CD4-positive, alpha-beta T cell treated with Interleukin-6 at 100 ng/mL for 8 hours (primary cell): ENCODE measurements at regions not wholly inside any gene's neighbourhood (a gene's known extent, or its start where the extent isn't known, plus 50 kb on each side); places are given as distances from the start of the nearest gene placed in this dataset.

Experiments used
- DNase-seq: peaks from one replicate; pipeline ENCODE4 v3.0.0-alpha.2; 2020; ENCODE audit warnings: mixed read lengths, low spot score

DNA sequence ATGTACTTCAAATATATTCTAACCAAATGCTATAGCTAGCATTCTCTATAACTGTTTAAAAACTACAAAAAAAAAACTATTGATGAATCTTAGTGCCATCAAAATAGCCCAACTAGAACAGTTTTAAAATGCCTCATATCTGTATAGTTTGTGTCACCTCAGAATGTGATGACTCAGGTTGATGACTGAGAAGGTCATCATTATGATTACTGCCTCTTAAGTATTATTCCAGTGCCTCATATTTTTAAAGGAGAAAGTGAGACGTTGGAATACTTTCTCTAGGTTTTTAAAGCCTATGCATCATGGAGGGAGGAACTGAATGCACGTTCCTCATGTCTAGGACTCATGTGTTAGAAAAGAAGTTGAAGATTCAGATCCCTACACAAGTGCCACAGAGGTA lies 88.2 kb downstream of the TMA16 start:
- no peak for DNase-seq

DNA sequence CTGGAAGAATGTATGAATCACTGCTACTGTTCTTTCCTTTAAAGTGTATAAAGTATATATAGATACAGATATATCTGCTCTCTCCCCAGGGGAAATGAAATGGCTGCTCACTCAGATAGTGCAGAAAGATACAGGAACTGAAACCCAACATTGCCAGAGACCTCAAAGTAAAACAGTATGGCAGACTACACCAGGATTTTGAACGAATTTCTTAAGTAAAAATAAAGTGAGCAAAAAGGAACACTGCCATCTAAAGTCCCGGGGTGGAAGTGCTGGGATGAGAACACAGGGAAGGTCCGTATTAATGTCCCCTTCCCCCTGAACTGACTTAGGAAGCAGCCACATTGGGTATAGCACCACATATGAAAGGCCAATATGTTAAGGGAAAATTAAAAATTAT lies 93.4 kb downstream of the TMA16 start:
- DNase-seq = no peak

DNA sequence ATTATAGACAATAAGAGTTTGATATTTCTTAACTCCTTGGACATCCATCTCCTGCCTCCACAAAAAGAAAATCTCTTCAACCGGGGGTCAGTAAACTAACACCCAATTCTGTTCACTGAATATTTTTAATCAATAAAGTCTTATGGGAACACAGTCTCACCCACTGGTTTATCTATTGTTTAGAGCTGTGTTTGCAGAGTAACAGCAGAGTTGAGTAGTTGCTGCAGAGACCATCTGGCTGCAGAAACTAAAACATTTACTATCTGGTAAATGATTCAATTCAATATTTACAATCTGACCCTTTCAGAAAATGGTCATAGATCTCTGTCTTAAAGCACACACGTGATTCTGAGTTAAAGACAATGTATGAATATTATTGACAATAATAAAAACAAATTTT lies 94.0 kb downstream of the TMA16 start:
- DNase-seq = no peak

DNA sequence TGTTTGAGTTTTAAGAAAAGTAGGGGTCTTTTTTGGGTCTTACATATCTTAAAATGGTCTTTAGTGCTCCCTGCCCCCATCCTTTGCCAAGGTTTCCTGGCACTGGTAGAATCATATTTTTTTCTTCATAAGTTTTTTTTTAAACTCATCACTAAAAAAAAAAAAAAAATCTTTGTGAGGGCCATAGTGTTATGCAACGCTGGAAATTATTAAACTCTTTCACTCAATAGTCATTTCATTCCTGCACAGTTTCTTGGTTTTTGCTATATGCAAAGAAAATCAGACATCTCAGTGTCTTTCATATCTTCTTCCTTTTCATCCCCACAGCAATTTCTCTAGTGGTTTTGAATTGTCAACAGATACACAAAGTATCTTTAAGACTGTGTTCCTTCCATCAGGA lies 95.6 kb downstream of the TMA16 start:
- DNase-seq = no peak

DNA sequence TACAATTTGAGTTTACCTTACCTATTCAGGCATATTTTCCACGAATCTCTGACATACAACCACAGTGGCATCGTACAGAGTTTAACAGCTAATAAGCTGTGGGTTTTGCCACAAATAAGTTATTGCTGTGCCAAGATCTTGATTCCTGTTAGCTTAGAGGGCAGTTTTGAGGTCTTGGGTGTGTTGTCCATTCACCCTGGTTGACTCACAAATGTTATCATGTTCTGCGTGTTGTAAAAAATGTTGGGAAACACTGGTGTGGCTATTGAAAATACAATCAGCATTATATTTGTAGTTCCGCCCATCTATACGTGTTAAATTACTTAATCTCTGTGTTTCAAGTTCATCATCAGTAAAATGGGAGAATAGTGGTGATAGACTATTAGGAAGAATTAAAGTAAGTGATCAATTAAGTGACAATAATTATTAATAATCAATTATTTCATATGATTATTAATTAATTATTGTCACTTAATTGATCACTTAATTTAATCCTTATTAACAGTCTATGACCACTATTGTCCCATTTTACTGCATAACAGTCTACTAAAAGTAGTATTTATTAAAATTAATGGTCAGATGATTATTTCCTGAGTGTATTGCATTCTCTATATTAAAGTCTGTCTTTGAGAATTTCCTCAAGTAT lies 96.3 kb downstream of the TMA16 start:
- no peak for DNase-seq

GRCh38 chr4:163591614-163592020 lies 97.1 kb downstream of the TMA16 start:
- no peak for DNase-seq

GRCh38 chr4:163592212-163592611 lies 97.7 kb downstream of the TMA16 start:
- DNase-seq = no peak

DNA sequence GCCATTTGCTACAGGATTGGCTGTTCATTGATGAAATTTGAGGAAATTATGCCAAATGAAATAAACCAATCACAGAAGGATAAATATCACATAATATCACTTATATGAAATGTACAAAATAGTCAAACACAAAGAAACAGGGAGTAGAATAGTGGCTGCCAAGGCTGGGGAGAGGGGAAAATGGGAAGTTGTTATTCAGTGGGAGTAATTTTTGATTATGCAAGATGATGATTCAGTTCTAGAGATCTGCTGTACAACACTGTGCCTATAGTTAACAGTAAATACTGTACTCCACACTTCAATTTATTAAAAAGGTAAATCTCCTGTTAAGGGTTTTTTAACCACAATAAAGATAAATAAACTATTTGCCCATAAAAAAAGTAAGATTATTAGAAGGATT lies 101.1 kb downstream of the TMA16 start:
- DNase-seq = no peak

DNA sequence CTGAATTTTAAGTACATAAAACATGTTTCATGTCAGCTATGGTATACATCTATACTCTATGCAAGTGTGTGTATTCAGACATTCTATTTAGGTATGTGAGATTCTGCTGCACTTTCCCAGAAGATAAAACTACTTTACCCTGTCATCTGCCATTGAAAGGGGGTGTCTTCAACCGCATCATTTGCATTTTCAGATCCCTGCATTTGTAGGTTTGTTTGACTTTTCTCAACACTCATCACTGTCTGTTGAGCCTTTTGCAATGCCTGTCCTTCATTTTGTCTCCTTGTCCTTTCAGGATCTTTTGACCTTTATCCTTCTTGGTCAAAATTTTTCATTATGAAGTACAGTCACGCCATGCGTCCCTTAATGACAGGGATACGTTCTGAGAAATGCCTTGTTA lies 103.5 kb downstream of the TMA16 start:
- no peak for DNase-seq

DNA sequence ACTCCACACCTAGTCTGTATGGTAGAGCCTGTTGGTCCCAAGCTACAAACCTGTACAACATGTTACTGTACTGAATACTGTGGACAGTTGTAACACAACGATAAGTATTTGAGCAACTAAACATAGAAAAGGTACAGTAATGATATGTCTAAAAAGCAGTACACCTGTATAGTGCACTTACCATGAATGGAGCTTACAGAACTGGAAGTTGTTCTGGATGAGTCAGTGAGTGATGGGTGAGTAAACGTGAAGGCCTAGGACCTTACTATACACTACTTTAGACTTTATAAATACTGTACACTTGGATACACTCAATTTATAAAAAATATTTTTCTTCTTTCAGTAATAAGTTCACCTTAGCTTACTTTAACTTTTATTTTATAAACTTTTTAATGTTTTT lies 104.0 kb downstream of the TMA16 start:
- DNase-seq = no peak

DNA sequence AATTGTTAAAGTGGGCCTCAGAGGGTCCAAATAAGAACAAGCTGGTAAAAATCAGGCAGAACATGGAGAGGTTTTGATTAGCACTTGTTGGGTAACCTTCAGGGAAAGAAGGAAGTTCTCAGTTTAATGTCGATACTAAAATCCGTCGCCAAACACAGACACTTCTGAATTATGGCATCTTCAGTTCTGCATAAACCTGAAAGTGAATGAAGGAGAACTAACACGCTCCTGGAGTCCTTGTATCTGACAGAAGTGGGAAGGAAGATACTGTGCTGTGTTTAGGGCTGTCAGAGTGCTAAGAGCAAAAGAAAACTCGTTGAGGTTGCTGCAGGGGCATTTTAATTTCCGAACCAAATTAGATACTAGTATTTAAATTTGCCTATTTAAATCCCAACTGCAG lies 106.2 kb downstream of the TMA16 start:
- no peak for DNase-seq

- DNase-seq = no peak
Measured at GRCh38 chr4:163603257-163603656, 108.8 kb downstream of the TMA16 start.

GRCh38 chr4:163606896-163607691 lies 112.6 kb downstream of the TMA16 start:
- DNase-seq = no peak

DNA sequence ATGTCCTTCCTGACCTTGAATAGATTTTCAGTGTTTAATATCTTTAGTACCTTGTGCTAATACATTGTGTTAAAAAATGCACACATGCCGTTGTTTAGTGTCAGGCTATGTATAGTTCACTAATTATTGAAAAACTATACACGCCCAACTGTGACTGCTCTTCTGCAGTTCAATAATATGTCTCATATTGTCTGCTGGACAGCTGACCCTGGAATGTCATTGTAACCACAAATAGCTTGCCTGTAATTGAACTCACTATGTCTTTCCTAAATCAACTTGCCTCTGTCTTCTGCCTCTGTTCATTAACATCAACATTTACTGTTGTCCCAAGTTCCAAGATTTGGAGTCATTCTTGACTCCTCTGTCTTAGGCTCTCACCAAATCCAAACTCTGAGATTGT lies 114.5 kb downstream of the TMA16 start:
- no peak for DNase-seq

GRCh38 chr4:163610648-163611047 lies 116.2 kb downstream of the TMA16 start:
- DNase-seq = no peak

DNA sequence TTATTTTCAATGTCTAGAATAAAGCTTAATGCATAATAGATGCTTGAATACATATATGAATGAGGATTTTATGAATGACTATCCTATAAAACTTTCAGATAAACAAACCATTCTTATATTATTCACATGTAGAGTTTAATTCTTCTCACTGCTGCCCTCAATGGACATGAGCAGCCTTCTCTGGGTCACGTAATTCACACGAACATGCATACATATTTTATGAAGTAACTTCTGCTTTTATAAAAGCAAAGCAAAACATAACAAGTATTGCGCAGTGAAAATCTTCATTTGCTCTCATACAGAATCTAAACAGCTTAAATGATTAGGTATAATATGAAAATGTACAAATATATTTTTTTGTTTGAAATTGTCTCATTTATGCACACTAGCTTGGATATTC lies 116.7 kb downstream of the TMA16 start:
- no peak for DNase-seq

DNA sequence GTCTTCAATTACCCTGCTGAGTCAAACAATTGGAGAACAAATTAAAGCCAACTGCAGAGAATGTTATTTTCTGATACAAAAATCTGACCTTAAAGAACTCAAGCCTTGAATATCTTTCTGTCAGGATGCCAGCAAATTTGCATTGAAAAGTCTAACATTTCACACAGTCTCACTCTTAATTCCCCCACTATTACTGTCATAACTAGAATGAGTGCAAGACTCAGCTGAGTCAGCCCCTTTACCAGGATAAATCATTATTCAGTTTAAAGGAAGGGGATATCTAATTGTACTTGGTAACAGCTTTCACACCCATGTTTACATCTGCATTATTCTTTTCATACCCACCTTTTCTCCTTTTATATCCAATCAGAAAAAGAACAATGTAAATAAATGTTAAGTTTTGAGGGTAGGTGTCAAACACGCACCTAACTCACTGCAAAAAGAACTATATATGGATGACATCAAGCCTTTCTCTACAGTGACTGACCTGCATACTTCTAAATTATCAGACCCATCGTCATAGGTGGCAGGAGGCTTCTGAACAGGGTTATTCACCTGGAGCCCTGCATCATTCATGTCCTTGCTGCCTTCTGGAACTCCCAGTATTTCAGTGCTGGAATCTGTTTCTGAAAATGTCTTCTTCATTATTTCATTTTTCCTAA lies 117.4 kb downstream of the TMA16 start:
- no peak for DNase-seq

GRCh38 chr4:163612762-163613161 lies 118.3 kb downstream of the TMA16 start:
- DNase-seq = no peak

- no peak for DNase-seq
Measured at GRCh38 chr4:163613383-163613782, 118.9 kb downstream of the TMA16 start.

DNA sequence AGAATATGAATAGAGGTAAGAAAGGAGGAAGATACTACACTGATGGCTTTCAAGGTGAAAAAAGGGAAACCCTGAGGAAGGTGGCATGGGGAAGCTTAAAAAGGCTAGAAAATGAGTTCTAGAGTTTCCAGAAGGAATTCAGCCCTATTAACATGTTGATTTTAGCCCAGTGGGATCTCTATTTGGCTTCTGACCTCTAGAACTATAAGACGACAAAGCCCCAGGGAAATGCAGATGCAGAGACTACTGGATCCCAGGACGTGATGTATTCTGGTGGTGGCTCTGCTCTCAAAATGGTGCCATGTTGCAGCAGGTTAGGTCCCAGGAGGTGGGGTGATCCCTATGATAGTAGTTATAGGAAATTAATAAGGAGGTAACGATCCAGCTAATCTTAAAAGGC lies 120.4 kb downstream of the TMA16 start:
- DNase-seq = no peak

DNA sequence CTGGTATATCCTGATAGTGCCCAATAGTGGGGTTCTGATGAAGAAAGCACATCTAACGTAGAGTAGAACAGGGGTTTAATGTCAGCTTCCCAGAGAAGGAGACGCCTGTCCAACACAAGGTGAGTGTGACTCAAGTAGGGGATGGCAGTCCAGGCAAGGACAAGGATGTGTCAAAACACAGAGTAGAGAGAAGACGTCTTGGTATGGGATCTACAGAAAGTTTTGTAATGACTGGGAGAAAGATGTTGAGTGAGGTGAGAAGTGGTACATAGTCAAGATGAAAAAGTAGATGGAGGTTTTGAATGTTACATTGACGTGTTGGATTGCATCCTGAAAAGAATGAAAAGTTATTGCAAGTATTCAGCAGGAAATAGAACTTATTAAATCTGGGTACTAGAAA lies 124.4 kb downstream of the TMA16 start:
- no peak for DNase-seq

GRCh38 chr4:163620738-163621137 lies 126.2 kb downstream of the TMA16 start:
- no peak for DNase-seq

- DNase-seq = no peak
Measured at GRCh38 chr4:163621821-163622220, 127.3 kb downstream of the TMA16 start.
